ENCODE measurements at regions not wholly inside any gene's neighbourhood (a gene's known extent, or its start where the extent isn't known, plus 50 kb on each side); places are given as distances from the start of the nearest gene placed in this dataset.
"Not testable (repeated sequence)": the region's sequence is repeated elsewhere in the genome, so short reads cannot be mapped to it uniquely, and the experiment has no call there.

GRCh38 chrX:87961471-87961870 is 443.9 kb downstream of the KLHL4 start:
- DNase-seq (ENCODE audit: low spot score), result no peak

GRCh38 chrX:87968118-87968517 is 450.5 kb downstream of the KLHL4 start:
- DNase-seq (ENCODE audit: low spot score), result no peak

GRCh38 chrX:87972121-87972520 is 454.5 kb downstream of the KLHL4 start:
- DNase-seq (ENCODE audit: low spot score), result not testable (repeated sequence)

GRCh38 chrX:87975365-87975764 is 457.8 kb downstream of the KLHL4 start:
- no peak for DNase-seq (ENCODE audit: low spot score)

GRCh38 chrX:88007873-88008272 is 490.3 kb downstream of the KLHL4 start:
- DNase-seq (ENCODE audit: low spot score), result not testable (repeated sequence)

- no peak for DNase-seq (ENCODE audit: low spot score)
Measured at GRCh38 chrX:88024022-88024421, 506.4 kb downstream of the KLHL4 start.

GRCh38 chrX:88072339-88073030 is 554.9 kb downstream of the KLHL4 start:
- no peak for DNase-seq (ENCODE audit: low spot score)

- no peak for DNase-seq (ENCODE audit: low spot score)
Measured at GRCh38 chrX:88101968-88102367, 584.4 kb downstream of the KLHL4 start.

GRCh38 chrX:88135735-88136134 is 611.3 kb upstream of the CPXCR1 start:
- no peak for DNase-seq (ENCODE audit: low spot score)

GRCh38 chrX:88136328-88136727 is 610.7 kb upstream of the CPXCR1 start:
- no peak for DNase-seq (ENCODE audit: low spot score)

- DNase-seq (ENCODE audit: low spot score), result no peak
Measured at GRCh38 chrX:88146577-88146976, 600.4 kb upstream of the CPXCR1 start.

GRCh38 chrX:88170553-88170952 is 576.5 kb upstream of the CPXCR1 start:
- DNase-seq (ENCODE audit: low spot score), result no peak

GRCh38 chrX:88173932-88174440 is 573.0 kb upstream of the CPXCR1 start:
- DNase-seq (ENCODE audit: low spot score), result not testable (repeated sequence)

- DNase-seq (ENCODE audit: low spot score), result no peak
Measured at GRCh38 chrX:88202149-88202548, 544.9 kb upstream of the CPXCR1 start.

GRCh38 chrX:88244066-88244465 is 503.0 kb upstream of the CPXCR1 start:
- no peak for DNase-seq (ENCODE audit: low spot score)

GRCh38 chrX:88284844-88285243 is 462.2 kb upstream of the CPXCR1 start:
- no peak for DNase-seq (ENCODE audit: low spot score)

GRCh38 chrX:88313972-88314371 is 433.1 kb upstream of the CPXCR1 start:
- not testable (repeated sequence) for DNase-seq (ENCODE audit: low spot score)

GRCh38 chrX:88325634-88326033 is 421.4 kb upstream of the CPXCR1 start:
- DNase-seq (ENCODE audit: low spot score), result no peak

GRCh38 chrX:88355252-88355651 is 391.8 kb upstream of the CPXCR1 start:
- no peak for DNase-seq (ENCODE audit: low spot score)

GRCh38 chrX:88366314-88366713 is 380.7 kb upstream of the CPXCR1 start:
- no peak for DNase-seq (ENCODE audit: low spot score)

GRCh38 chrX:88378406-88378805 is 368.6 kb upstream of the CPXCR1 start:
- DNase-seq (ENCODE audit: low spot score), result no peak

GRCh38 chrX:88397551-88397950 is 349.5 kb upstream of the CPXCR1 start:
- DNase-seq (ENCODE audit: low spot score), result no peak

GRCh38 chrX:88416002-88416401 is 331.0 kb upstream of the CPXCR1 start:
- DNase-seq (ENCODE audit: low spot score), result no peak

- no peak for DNase-seq (ENCODE audit: low spot score)
Measured at GRCh38 chrX:88416965-88417364, 330.1 kb upstream of the CPXCR1 start.

Data from putamen (tissue), 1 donor.